GM10266 (cell line): ENCODE measurements at regions not wholly inside any gene's neighbourhood (a gene's known extent, or its start where the extent isn't known, plus 50 kb on each side); places are given as distances from the start of the nearest gene placed in this dataset.

Experiments
- DNase-seq: peaks from one replicate; pipeline ENCODE4 v3.0.0; 2012; ENCODE audit errors: extremely low spot score
- CTCF ChIP-seq: IDR thresholded peaks from 2 replicates; pipeline ENCODE4 v1.5.1; 2012; ENCODE audit warnings: mild to moderate bottlenecking, low read depth; ENCODE audit not compliant: control insufficient read depth, insufficient read depth; ENCODE audit errors: missing control alignments

DNA sequence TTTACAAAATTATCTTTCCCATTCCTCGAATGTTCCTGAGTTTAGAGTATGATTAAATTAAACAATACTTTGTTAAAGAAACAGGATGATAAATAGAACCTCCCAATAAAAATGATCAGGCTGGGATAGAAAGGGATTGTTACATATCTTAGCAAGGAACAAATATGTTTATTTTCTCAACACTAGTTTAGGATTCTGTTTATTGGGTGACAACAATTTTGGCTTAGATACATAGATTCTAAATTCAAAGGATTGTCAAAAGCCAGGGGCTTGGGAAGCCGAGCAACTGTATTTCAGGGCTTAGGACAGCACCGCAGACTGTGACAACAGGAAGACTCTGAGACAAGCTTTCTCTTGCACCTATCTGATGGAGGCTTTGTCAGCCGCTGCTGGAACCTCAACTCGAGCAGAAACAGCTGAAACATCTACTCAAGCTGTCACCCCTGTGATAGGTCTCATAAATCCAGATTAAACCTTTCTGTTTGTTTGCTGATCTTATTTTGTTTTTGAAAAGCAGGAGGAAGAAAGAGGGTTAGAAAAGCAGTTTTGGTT, 562.8 kb upstream of the ZFHX3 start:
- no peak for TF ChIP-seq CTCF
- no peak for DNase-seq

DNA sequence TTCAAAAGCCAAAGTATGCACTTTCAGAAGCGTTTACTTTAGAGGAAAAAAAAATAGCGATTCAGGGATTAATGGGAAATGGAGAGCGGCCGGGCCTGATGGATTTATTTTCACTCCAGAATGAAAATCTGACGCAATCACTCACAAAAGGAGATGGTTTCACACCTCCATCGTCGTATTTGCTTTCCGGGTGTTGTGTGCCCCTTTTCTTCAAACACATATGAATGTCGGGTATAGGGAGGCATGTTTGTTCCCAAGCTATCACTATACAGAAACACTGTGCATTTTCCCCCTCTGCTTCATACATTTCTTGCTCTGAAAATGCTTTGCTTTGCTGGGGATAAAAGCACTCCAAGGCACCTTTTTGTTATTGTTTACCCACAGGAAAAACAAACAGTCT, 562.2 kb upstream of the ZFHX3 start:
- TF ChIP-seq CTCF: no peak
- no peak for DNase-seq

DNA sequence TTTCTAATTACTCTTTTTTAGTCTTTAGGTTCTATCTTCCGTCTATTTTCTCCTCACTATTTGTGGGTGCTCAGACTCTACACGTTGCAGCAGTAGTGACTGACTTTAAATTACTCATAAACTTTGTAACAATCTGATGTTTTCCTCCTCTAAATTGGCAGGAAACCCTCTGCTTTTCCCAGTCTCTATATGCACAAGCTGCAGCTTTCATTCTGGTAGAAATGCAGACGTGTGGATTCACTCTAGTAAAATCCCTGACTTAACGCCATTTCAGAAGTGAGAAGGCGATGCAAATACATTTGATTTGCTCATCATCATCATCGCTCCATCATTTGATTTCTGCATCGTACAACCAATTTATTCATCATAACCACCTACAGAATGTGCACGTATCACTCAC, 561.0 kb upstream of the ZFHX3 start:
- TF ChIP-seq CTCF: no peak
- DNase-seq: no peak

DNA sequence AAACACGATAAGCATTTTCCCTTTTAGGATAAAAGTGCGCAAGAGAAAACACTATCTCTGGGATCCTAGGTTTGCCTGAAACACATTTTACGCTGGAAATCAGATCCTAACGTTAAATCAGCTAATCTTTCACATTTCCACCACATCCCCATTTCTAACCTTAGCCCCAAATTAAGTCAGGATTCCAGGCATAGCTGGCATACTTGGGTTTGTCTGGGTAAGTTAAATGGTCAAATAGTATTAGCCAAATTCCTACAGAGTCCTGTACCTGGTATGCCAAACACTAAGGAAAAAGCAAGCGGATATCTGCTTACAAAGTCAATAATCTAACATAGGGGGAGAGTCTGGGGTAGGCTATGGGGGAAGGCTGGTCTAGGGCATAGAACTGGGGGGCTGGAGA, 557.4 kb upstream of the ZFHX3 start:
- no peak for TF ChIP-seq CTCF
- DNase-seq: no peak

GRCh38 chr16:73601911-73602310, 554.0 kb upstream of the ZFHX3 start:
- TF ChIP-seq CTCF: no peak
- no peak for DNase-seq

- DNase-seq: no peak
- no peak for TF ChIP-seq CTCF
These were observed 551.9 kb upstream of the ZFHX3 start for GRCh38 chr16:73599870-73600269.

GRCh38 chr16:73599351-73599750, 551.4 kb upstream of the ZFHX3 start:
- no peak for TF ChIP-seq CTCF

More at GRCh38 chr16:73599351-73599750, 551.4 kb upstream of the ZFHX3 start:
- no peak for DNase-seq
